ENCODE measurements at regions not wholly inside any gene's neighbourhood (a gene's known extent, or its start where the extent isn't known, plus 50 kb on each side); places are given as distances from the start of the nearest gene placed in this dataset.

GRCh38 chr2:221270806-221271205 is 301.3 kb downstream of the EPHA4 start:
- Histone ChIP-seq H3K9me3 (replicated peaks; ENCODE audit: control insufficient read depth, low read depth, low read length) (no peaks in the 10 kb centered on the region), H3K27me3 (ENCODE audit: control insufficient read depth, insufficient read depth, low read length) (no peaks in the 10 kb centered on the region), H3K4me3 (ENCODE audit: low read length) (no peak overlapping the region), H3K36me3 (ENCODE audit: control insufficient read depth, insufficient read depth, low read length) (no peaks in the 10 kb centered on the region), H3K27ac (ENCODE audit: low read length) (no peak overlapping the region), H3K4me1 (ENCODE audit: control insufficient read depth, insufficient read depth, low read length) (no peaks in the 10 kb centered on the region)
- no CpG with 5 or more reads among the region's 2 CpGs for WGBS (ENCODE audit: insufficient coverage)
- DNase-seq: peak; percentile 95

GRCh38 chr2:221272729-221273128 is 299.4 kb downstream of the EPHA4 start:
- H3K27ac ChIP-seq (ENCODE audit: low read length): no peak overlapping the region
- no peaks in the 10 kb centered on the region for H3K4me1 ChIP-seq (ENCODE audit: control insufficient read depth, insufficient read depth, low read length)
- no peak for DNase-seq
- no peaks in the 10 kb centered on the region for H3K9me3 ChIP-seq (replicated peaks; ENCODE audit: control insufficient read depth, low read depth, low read length)
- H3K4me3 ChIP-seq (ENCODE audit: low read length): no peak overlapping the region
- H3K27me3 ChIP-seq (ENCODE audit: control insufficient read depth, insufficient read depth, low read length): no peaks in the 10 kb centered on the region
- no peaks in the 10 kb centered on the region for H3K36me3 ChIP-seq (ENCODE audit: control insufficient read depth, insufficient read depth, low read length)
- WGBS (ENCODE audit: insufficient coverage): no CpG with 5 or more reads among the region's 3 CpGs

GRCh38 chr2:221276033-221276432 is 296.1 kb downstream of the EPHA4 start:
- Histone ChIP-seq H3K27me3 (ENCODE audit: control insufficient read depth, insufficient read depth, low read length) (no peaks in the 10 kb centered on the region), H3K9me3 (replicated peaks; ENCODE audit: control insufficient read depth, low read depth, low read length) (no peaks in the 10 kb centered on the region), H3K27ac (ENCODE audit: low read length) (no peak overlapping the region), H3K4me1 (ENCODE audit: control insufficient read depth, insufficient read depth, low read length) (no peaks in the 10 kb centered on the region), H3K36me3 (ENCODE audit: control insufficient read depth, insufficient read depth, low read length) (no peaks in the 10 kb centered on the region), H3K4me3 (ENCODE audit: low read length) (no peak overlapping the region)
- WGBS (ENCODE audit: insufficient coverage): no CpG with 5 or more reads among the region's 1 CpG
- no peak for DNase-seq

GRCh38 chr2:221276601-221277000 is 295.5 kb downstream of the EPHA4 start:
- Histone ChIP-seq H3K36me3 (ENCODE audit: control insufficient read depth, insufficient read depth, low read length) (no peaks in the 10 kb centered on the region), H3K9me3 (replicated peaks; ENCODE audit: control insufficient read depth, low read depth, low read length) (no peaks in the 10 kb centered on the region), H3K4me3 (ENCODE audit: low read length) (no peak overlapping the region), H3K4me1 (ENCODE audit: control insufficient read depth, insufficient read depth, low read length) (no peaks in the 10 kb centered on the region), H3K27me3 (ENCODE audit: control insufficient read depth, insufficient read depth, low read length) (no peaks in the 10 kb centered on the region), H3K27ac (ENCODE audit: low read length) (no peak overlapping the region)
- no peak for DNase-seq
- no CpG with 5 or more reads among the region's 2 CpGs for WGBS (ENCODE audit: insufficient coverage)

GRCh38 chr2:221282386-221282785 is 289.7 kb downstream of the EPHA4 start:
- Histone ChIP-seq H3K4me3 (ENCODE audit: low read length) (no peak overlapping the region), H3K27ac (ENCODE audit: low read length) (no peak overlapping the region), H3K4me1 (ENCODE audit: control insufficient read depth, insufficient read depth, low read length) (no peaks in the 10 kb centered on the region), H3K9me3 (replicated peaks; ENCODE audit: control insufficient read depth, low read depth, low read length) (no peaks in the 10 kb centered on the region), H3K27me3 (ENCODE audit: control insufficient read depth, insufficient read depth, low read length) (no peaks in the 10 kb centered on the region), H3K36me3 (ENCODE audit: control insufficient read depth, insufficient read depth, low read length) (no peaks in the 10 kb centered on the region)
- WGBS (ENCODE audit: insufficient coverage): 78% methylated on average over 2 of the region's 4 CpGs
- no peak for DNase-seq

GRCh38 chr2:221283896-221284545 is 288.1 kb downstream of the EPHA4 start:
- Histone ChIP-seq H3K9me3 (replicated peaks; ENCODE audit: control insufficient read depth, low read depth, low read length) (no peaks in the 10 kb centered on the region), H3K27ac (ENCODE audit: low read length) (no peak overlapping the region), H3K4me1 (ENCODE audit: control insufficient read depth, insufficient read depth, low read length) (no peaks in the 10 kb centered on the region), H3K36me3 (ENCODE audit: control insufficient read depth, insufficient read depth, low read length) (no peaks in the 10 kb centered on the region), H3K27me3 (ENCODE audit: control insufficient read depth, insufficient read depth, low read length) (no peaks in the 10 kb centered on the region), H3K4me3 (ENCODE audit: low read length) (no peak overlapping the region)
- WGBS (ENCODE audit: insufficient coverage): no CpG with 5 or more reads among the region's 5 CpGs
- no peak for DNase-seq

GRCh38 chr2:221285148-221285547 is 287.0 kb downstream of the EPHA4 start:
- Histone ChIP-seq H3K4me3 (ENCODE audit: low read length) (no peak overlapping the region), H3K9me3 (replicated peaks; ENCODE audit: control insufficient read depth, low read depth, low read length) (no peaks in the 10 kb centered on the region), H3K36me3 (ENCODE audit: control insufficient read depth, insufficient read depth, low read length) (no peaks in the 10 kb centered on the region), H3K27ac (ENCODE audit: low read length) (no peak overlapping the region), H3K4me1 (ENCODE audit: control insufficient read depth, insufficient read depth, low read length) (no peaks in the 10 kb centered on the region), H3K27me3 (ENCODE audit: control insufficient read depth, insufficient read depth, low read length) (no peaks in the 10 kb centered on the region)
- no CpG with 5 or more reads among the region's 2 CpGs for WGBS (ENCODE audit: insufficient coverage)
- DNase-seq: peak; percentile 40

GRCh38 chr2:221286406-221286805 is 285.7 kb downstream of the EPHA4 start:
- Histone ChIP-seq H3K4me3 (ENCODE audit: low read length) (no peak overlapping the region), H3K36me3 (ENCODE audit: control insufficient read depth, insufficient read depth, low read length) (no peaks in the 10 kb centered on the region), H3K4me1 (ENCODE audit: control insufficient read depth, insufficient read depth, low read length) (no peaks in the 10 kb centered on the region), H3K9me3 (replicated peaks; ENCODE audit: control insufficient read depth, low read depth, low read length) (no peaks in the 10 kb centered on the region), H3K27ac (ENCODE audit: low read length) (no peak overlapping the region), H3K27me3 (ENCODE audit: control insufficient read depth, insufficient read depth, low read length) (no peaks in the 10 kb centered on the region)
- DNase-seq: no peak

GRCh38 chr2:221289389-221289788 is 282.7 kb downstream of the EPHA4 start:
- Histone ChIP-seq H3K27ac (ENCODE audit: low read length) (no peak overlapping the region), H3K4me3 (ENCODE audit: low read length) (no peak overlapping the region), H3K9me3 (replicated peaks; ENCODE audit: control insufficient read depth, low read depth, low read length) (no peaks in the 10 kb centered on the region), H3K4me1 (ENCODE audit: control insufficient read depth, insufficient read depth, low read length) (no peaks in the 10 kb centered on the region), H3K36me3 (ENCODE audit: control insufficient read depth, insufficient read depth, low read length) (no peaks in the 10 kb centered on the region), H3K27me3 (ENCODE audit: control insufficient read depth, insufficient read depth, low read length) (no peaks in the 10 kb centered on the region)
- 78% methylated on average over 1 of the region's 3 CpGs for WGBS (ENCODE audit: insufficient coverage)
- DNase-seq: no peak

GRCh38 chr2:221289846-221290245 is 282.3 kb downstream of the EPHA4 start:
- DNase-seq: no peak

More at GRCh38 chr2:221289846-221290245, 282.3 kb downstream of the EPHA4 start:
- no peaks in the 10 kb centered on the region for H3K4me1 ChIP-seq (ENCODE audit: control insufficient read depth, insufficient read depth, low read length)
- H3K36me3 ChIP-seq (ENCODE audit: control insufficient read depth, insufficient read depth, low read length): no peaks in the 10 kb centered on the region
- no peaks in the 10 kb centered on the region for H3K9me3 ChIP-seq (replicated peaks; ENCODE audit: control insufficient read depth, low read depth, low read length)
- H3K27ac ChIP-seq (ENCODE audit: low read length): no peak overlapping the region
- no peaks in the 10 kb centered on the region for H3K27me3 ChIP-seq (ENCODE audit: control insufficient read depth, insufficient read depth, low read length)
- H3K4me3 ChIP-seq (ENCODE audit: low read length): no peak overlapping the region

Measured in muscle of leg (tissue), 3 donors.